DND-41 (cell line): ENCODE measurements at regions not wholly inside any gene's neighbourhood (a gene's known extent, or its start where the extent isn't known, plus 50 kb on each side); places are given as distances from the start of the nearest gene placed in this dataset.

Source experiments
- ATAC-seq: fragments of 200-7000 bp; cut with Tn5 transposase; 3 replicates; pipeline ENCODE4 v1.9.1; 2021; ENCODE audit warnings: low read depth; ENCODE audit not compliant: insufficient read depth
- DNase-seq: peaks from one replicate; pipeline ENCODE4 v3.0.0-alpha.2; 2020
- H2AFZ ChIP-seq: 2 replicates; pipeline ENCODE4 v1.6.0; 2012; ENCODE audit warnings: low read depth, low read length
- H3K27ac ChIP-seq: 2 replicates; pipeline ENCODE4 v1.5.1; 2012; ENCODE audit warnings: low read length, inconsistent platforms
- H3K27me3 ChIP-seq: fragments of 200-600 bp; sonication (generic); 2 replicates; pipeline ENCODE4 v1.6.0; 2012; ENCODE audit warnings: low read length, mild to moderate bottlenecking, inconsistent platforms; ENCODE audit not compliant: insufficient read depth, poor library complexity
- H3K36me3 ChIP-seq: 2 replicates; pipeline ENCODE4 v1.5.1; 2012; ENCODE audit warnings: low read length, inconsistent platforms; ENCODE audit not compliant: insufficient read depth
- H3K4me1 ChIP-seq: 2 replicates; pipeline ENCODE4 v1.5.1; 2012; ENCODE audit warnings: mild to moderate bottlenecking, low read length; ENCODE audit not compliant: insufficient read depth
- H3K4me2 ChIP-seq: 2 replicates; pipeline ENCODE4 v1.6.0; 2012; ENCODE audit warnings: mild to moderate bottlenecking, moderate library complexity, low read length, inconsistent platforms; ENCODE audit not compliant: insufficient read depth
- H3K4me3 ChIP-seq, 2 experiments: fragments of 200-600 bp in 1 of 2; shearing (Covaris generic) in 1 of 2; 2 replicates each; pipeline ENCODE4 v1.5.1; 2012 to 2016; ENCODE audit warnings: inconsistent platforms in 2 of 2, low read length in 2 of 2, mild to moderate bottlenecking in 2 of 2, low read depth in 1 of 2, moderate library complexity in 1 of 2
- H3K79me2 ChIP-seq: 2 replicates; pipeline ENCODE4 v1.6.0; 2012; ENCODE audit warnings: low read length, inconsistent platforms; ENCODE audit not compliant: insufficient read depth
- H3K9ac ChIP-seq: 2 replicates; pipeline ENCODE4 v1.6.0; 2012; ENCODE audit warnings: low read depth, mild to moderate bottlenecking, inconsistent platforms, low read length, moderate library complexity
- H3K9me3 ChIP-seq: 2 replicates; pipeline ENCODE4 v1.5.1; 2012; ENCODE audit warnings: low read length, moderate library complexity, mild to moderate bottlenecking, inconsistent platforms; ENCODE audit not compliant: insufficient read depth, severe bottlenecking
- H4K20me1 ChIP-seq: 2 replicates; pipeline ENCODE4 v1.6.0; 2012; ENCODE audit warnings: low read length; ENCODE audit not compliant: insufficient read depth
- EZH2 ChIP-seq: IDR thresholded peaks from 3 replicates; pipeline ENCODE4 v1.6.1; 2012; ENCODE audit warnings: borderline replicate concordance, low read depth, mild to moderate bottlenecking, moderate library complexity, low read length, inconsistent platforms; ENCODE audit not compliant: severe bottlenecking
- TF ChIP-seq, protein P1 (sequence below): IDR thresholded peaks from 2 replicates; pipeline ENCODE4 v1.5.1; 2012; ENCODE audit warnings: borderline replicate concordance, low read length, moderate library complexity, mild to moderate bottlenecking; ENCODE audit not compliant: poor library complexity, severe bottlenecking; ENCODE audit errors: extremely low read depth

GRCh38 chr2:129068543-129068942, 749.9 kb upstream of the HS6ST1 start:
- H4K20me1 ChIP-seq, result no peaks in the 10 kb centered on the region
- no peaks in the 10 kb centered on the region for H3K4me1 ChIP-seq
- ATAC-seq (no peak), DNase-seq (no peak)
- H2AFZ ChIP-seq, result no peak overlapping the region
- peaks cover 4% of the 10 kb centered on the region for H3K27me3 ChIP-seq
- no peak overlapping the region for H3K4me2 ChIP-seq
- no peak overlapping the region for H3K27ac ChIP-seq
- no peaks in the 10 kb centered on the region for H3K79me2 ChIP-seq
- no peaks in the 10 kb centered on the region for H3K36me3 ChIP-seq
- no peak overlapping the region for H3K9ac ChIP-seq
- no peak overlapping the region for H3K4me3 ChIP-seq
- no peak for TF ChIP-seq EZH2
- TF ChIP-seq, protein P1, sequence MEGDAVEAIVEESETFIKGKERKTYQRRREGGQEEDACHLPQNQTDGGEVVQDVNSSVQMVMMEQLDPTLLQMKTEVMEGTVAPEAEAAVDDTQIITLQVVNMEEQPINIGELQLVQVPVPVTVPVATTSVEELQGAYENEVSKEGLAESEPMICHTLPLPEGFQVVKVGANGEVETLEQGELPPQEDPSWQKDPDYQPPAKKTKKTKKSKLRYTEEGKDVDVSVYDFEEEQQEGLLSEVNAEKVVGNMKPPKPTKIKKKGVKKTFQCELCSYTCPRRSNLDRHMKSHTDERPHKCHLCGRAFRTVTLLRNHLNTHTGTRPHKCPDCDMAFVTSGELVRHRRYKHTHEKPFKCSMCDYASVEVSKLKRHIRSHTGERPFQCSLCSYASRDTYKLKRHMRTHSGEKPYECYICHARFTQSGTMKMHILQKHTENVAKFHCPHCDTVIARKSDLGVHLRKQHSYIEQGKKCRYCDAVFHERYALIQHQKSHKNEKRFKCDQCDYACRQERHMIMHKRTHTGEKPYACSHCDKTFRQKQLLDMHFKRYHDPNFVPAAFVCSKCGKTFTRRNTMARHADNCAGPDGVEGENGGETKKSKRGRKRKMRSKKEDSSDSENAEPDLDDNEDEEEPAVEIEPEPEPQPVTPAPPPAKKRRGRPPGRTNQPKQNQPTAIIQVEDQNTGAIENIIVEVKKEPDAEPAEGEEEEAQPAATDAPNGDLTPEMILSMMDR, result no peak
- H3K9me3 ChIP-seq, result no peaks in the 10 kb centered on the region

- Histone ChIP-seq H3K36me3 (no peaks in the 10 kb centered on the region), H2AFZ (no peak overlapping the region), H3K4me2 (no peak overlapping the region), H3K27ac (no peak overlapping the region), H3K4me1 (no peaks in the 10 kb centered on the region), H3K4me3 (no peak overlapping the region), H3K9ac (no peak overlapping the region), H4K20me1 (no peaks in the 10 kb centered on the region), H3K9me3 (no peaks in the 10 kb centered on the region), H3K79me2 (no peaks in the 10 kb centered on the region), H3K27me3 (peaks cover 4% of the 10 kb centered on the region)
- ATAC-seq (no peak), DNase-seq (no peak)
- TF ChIP-seq, protein P1, result no peak
- TF ChIP-seq EZH2, result no peak
Measured at GRCh38 chr2:129069875-129070594, 751.4 kb upstream of the HS6ST1 start.

DNA sequence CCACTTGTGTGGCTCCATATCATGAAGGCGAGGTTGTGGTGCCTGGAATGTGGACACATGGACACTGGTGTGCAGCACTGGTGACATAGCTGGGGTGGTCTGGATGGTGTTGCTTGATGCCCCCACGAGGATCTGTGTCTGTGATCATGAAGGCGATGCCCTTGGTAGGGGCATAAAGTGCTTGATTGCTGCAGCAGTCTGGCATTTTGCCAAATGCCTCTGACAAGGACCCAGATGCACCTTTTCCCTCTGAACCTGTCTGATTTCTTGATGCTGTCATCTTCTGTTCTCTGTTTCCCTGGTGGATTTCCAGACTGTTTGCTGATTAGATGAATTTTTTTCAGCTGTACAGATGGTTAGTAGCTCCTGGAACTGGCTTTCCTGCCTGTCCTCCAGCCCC, 752.0 kb upstream of the HS6ST1 start:
- TF ChIP-seq EZH2, result no peak
- TF ChIP-seq, protein P1, result no peak
- Histone ChIP-seq H3K9ac (no peak overlapping the region), H3K4me3 (no peak overlapping the region), H3K4me2 (no peak overlapping the region), H3K9me3 (no peaks in the 10 kb centered on the region), H4K20me1 (no peaks in the 10 kb centered on the region), H3K27me3 (peaks cover 4% of the 10 kb centered on the region), H2AFZ (no peak overlapping the region), H3K36me3 (no peaks in the 10 kb centered on the region), H3K4me1 (no peaks in the 10 kb centered on the region), H3K79me2 (no peaks in the 10 kb centered on the region), H3K27ac (no peak overlapping the region)
- no peak for DNase-seq
- ATAC-seq, result no peak
